Panc1 (cell line): ENCODE measurements at regions not wholly inside any gene's neighbourhood (a gene's known extent, or its start where the extent isn't known, plus 50 kb on each side); places are given as distances from the start of the nearest gene placed in this dataset.

Source experiments
- POLR2AphosphoS5 ChIP-seq: IDR thresholded peaks from 2 replicates; pipeline ENCODE4 v1.6.1; 2012; ENCODE audit warnings: mild to moderate bottlenecking, low read depth, low read length, moderate library complexity
- REST ChIP-seq, 2 experiments: IDR thresholded peaks; 2 replicates each; pipeline ENCODE4 v1.6.1; 2011 to 2012; ENCODE audit warnings: low read depth in 2 of 2, control low read depth in 1 of 2, low read length in 1 of 2, mild to moderate bottlenecking in 1 of 2, moderate library complexity in 1 of 2; ENCODE audit not compliant: insufficient read depth in 1 of 2
- SIN3A ChIP-seq: IDR thresholded peaks from 2 replicates; pipeline ENCODE4 v1.6.1; 2012; ENCODE audit warnings: low read depth, mild to moderate bottlenecking, low read length, moderate library complexity, borderline replicate concordance; ENCODE audit not compliant: insufficient read depth
- TCF7L2 ChIP-seq: IDR thresholded peaks from 2 replicates; pipeline ENCODE4 v1.6.1; 2011; ENCODE audit warnings: mild to moderate bottlenecking, low read depth, low read length, inconsistent platforms
- TF ChIP-seq, protein P1 (sequence below): fragments of 450-650 bp; IDR thresholded peaks from 2 replicates; pipeline ENCODE4 v1.5.1; 2017; ENCODE audit warnings: mild to moderate bottlenecking

GRCh38 chr6:168835991-168836390 lies 395.0 kb downstream of the SMOC2 start:
- TF ChIP-seq, protein P1, sequence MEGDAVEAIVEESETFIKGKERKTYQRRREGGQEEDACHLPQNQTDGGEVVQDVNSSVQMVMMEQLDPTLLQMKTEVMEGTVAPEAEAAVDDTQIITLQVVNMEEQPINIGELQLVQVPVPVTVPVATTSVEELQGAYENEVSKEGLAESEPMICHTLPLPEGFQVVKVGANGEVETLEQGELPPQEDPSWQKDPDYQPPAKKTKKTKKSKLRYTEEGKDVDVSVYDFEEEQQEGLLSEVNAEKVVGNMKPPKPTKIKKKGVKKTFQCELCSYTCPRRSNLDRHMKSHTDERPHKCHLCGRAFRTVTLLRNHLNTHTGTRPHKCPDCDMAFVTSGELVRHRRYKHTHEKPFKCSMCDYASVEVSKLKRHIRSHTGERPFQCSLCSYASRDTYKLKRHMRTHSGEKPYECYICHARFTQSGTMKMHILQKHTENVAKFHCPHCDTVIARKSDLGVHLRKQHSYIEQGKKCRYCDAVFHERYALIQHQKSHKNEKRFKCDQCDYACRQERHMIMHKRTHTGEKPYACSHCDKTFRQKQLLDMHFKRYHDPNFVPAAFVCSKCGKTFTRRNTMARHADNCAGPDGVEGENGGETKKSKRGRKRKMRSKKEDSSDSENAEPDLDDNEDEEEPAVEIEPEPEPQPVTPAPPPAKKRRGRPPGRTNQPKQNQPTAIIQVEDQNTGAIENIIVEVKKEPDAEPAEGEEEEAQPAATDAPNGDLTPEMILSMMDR = no peak
- TF ChIP-seq POLR2AphosphoS5 (no peak), SIN3A (no peak), TCF7L2 (no peak), REST (IDR thresholded peaks at IDR 0.05; ENCODE audit: insufficient read depth in 1 of 2, low read depth in 2 of 2, low read length in 1 of 2) (no peak)
